ENCODE measurements at regions not wholly inside any gene's neighbourhood (a gene's known extent, or its start where the extent isn't known, plus 50 kb on each side); places are given as distances from the start of the nearest gene placed in this dataset.

GRCh38 chr10:81303656-81304055 lies 571.3 kb upstream of the NRG3 start:
- Histone ChIP-seq H3K36me3 (ENCODE audit: insufficient read depth, low read length) (no peaks in the 10 kb centered on the region), H3K79me2 (ENCODE audit: insufficient read depth, low read length) (no peaks in the 10 kb centered on the region), H3K4me2 (ENCODE audit: low read length) (no peak overlapping the region), H3K4me3 (ENCODE audit: insufficient read depth, low read depth, low read length) (no peak overlapping the region), H3K9me3 (ENCODE audit: insufficient read depth, low read depth, low read length) (no peaks in the 10 kb centered on the region), H2AFZ (ENCODE audit: low read depth, low read length) (no peak overlapping the region), H3K27me3 (ENCODE audit: insufficient read depth, low read length) (no peaks in the 10 kb centered on the region), H4K20me1 (ENCODE audit: insufficient read depth, low read length) (no peaks in the 10 kb centered on the region), H3K4me1 (ENCODE audit: insufficient read depth, low read length) (no peaks in the 10 kb centered on the region), H3K9ac (ENCODE audit: low read length) (no peak overlapping the region), H3K27ac (ENCODE audit: low read depth, low read length) (no peak overlapping the region)
- H3K4me1 Mint-ChIP-seq (ENCODE audit: low read depth, unreplicated experiment), result peaks cover 6% of the 10 kb centered on the region
- H3K36me3 Mint-ChIP-seq (ENCODE audit: low read depth, unreplicated experiment), result no peaks in the 10 kb centered on the region
- FAIRE-seq, result no peak
- H3K27me3 Mint-ChIP-seq (ENCODE audit: low read depth, unreplicated experiment), result no peaks in the 10 kb centered on the region
- no peak for DNase-seq (ENCODE audit: low read depth)
- TF ChIP-seq EZH2 (IDR thresholded peaks at IDR 0.05; ENCODE audit: insufficient read depth, low read length) (no peak), CTCF (IDR thresholded peaks at IDR 0.05; ENCODE audit: insufficient read depth, low read depth, low read length) (no peak)
- peak overlapping the region; percentile 19 for H3K27ac Mint-ChIP-seq (ENCODE audit: unreplicated experiment)
- no peak overlapping the region for H3K4me3 Mint-ChIP-seq (ENCODE audit: unreplicated experiment)
- no peaks in the 10 kb centered on the region for H3K9me3 Mint-ChIP-seq (ENCODE audit: unreplicated experiment)

- Histone ChIP-seq H3K9me3 (ENCODE audit: insufficient read depth, low read depth, low read length) (no peaks in the 10 kb centered on the region), H3K79me2 (ENCODE audit: insufficient read depth, low read length) (no peaks in the 10 kb centered on the region), H3K27me3 (ENCODE audit: insufficient read depth, low read length) (no peaks in the 10 kb centered on the region), H3K4me1 (ENCODE audit: insufficient read depth, low read length) (no peaks in the 10 kb centered on the region), H3K27ac (ENCODE audit: low read depth, low read length) (no peak overlapping the region), H3K4me2 (ENCODE audit: low read length) (no peak overlapping the region), H4K20me1 (ENCODE audit: insufficient read depth, low read length) (no peaks in the 10 kb centered on the region), H2AFZ (ENCODE audit: low read depth, low read length) (no peak overlapping the region), H3K9ac (ENCODE audit: low read length) (no peak overlapping the region), H3K4me3 (ENCODE audit: insufficient read depth, low read depth, low read length) (no peak overlapping the region), H3K36me3 (ENCODE audit: insufficient read depth, low read length) (no peaks in the 10 kb centered on the region)
- FAIRE-seq (no peak), DNase-seq (ENCODE audit: low read depth) (no peak)
- Mint-ChIP-seq H3K9me3 (ENCODE audit: unreplicated experiment) (no peaks in the 10 kb centered on the region), H3K36me3 (ENCODE audit: low read depth, unreplicated experiment) (no peaks in the 10 kb centered on the region), H3K4me1 (ENCODE audit: low read depth, unreplicated experiment) (peaks cover 9% of the 10 kb centered on the region), H3K27me3 (ENCODE audit: low read depth, unreplicated experiment) (no peaks in the 10 kb centered on the region), H3K27ac (ENCODE audit: unreplicated experiment) (peak overlapping the region; percentile 5), H3K4me3 (ENCODE audit: unreplicated experiment) (no peak overlapping the region)
- TF ChIP-seq CTCF (IDR thresholded peaks at IDR 0.05; ENCODE audit: insufficient read depth, low read depth, low read length) (no peak), EZH2 (IDR thresholded peaks at IDR 0.05; ENCODE audit: insufficient read depth, low read length) (no peak)
Measured at GRCh38 chr10:81306971-81307782, 567.8 kb upstream of the NRG3 start.

- Mint-ChIP-seq H3K4me1 (ENCODE audit: low read depth, unreplicated experiment) (peaks cover 5% of the 10 kb centered on the region), H3K36me3 (ENCODE audit: low read depth, unreplicated experiment) (no peaks in the 10 kb centered on the region)
- no peak for FAIRE-seq
Measured at GRCh38 chr10:81309041-81309552, 565.9 kb upstream of the NRG3 start.

More at GRCh38 chr10:81309041-81309552, 565.9 kb upstream of the NRG3 start:
- no peak for TF ChIP-seq CTCF (IDR thresholded peaks at IDR 0.05; ENCODE audit: insufficient read depth, low read depth, low read length)
- no peak for TF ChIP-seq EZH2 (IDR thresholded peaks at IDR 0.05; ENCODE audit: insufficient read depth, low read length)
- Mint-ChIP-seq H3K9me3 (ENCODE audit: unreplicated experiment) (no peaks in the 10 kb centered on the region), H3K4me3 (ENCODE audit: unreplicated experiment) (no peak overlapping the region), H3K27me3 (ENCODE audit: low read depth, unreplicated experiment) (no peaks in the 10 kb centered on the region), H3K27ac (ENCODE audit: unreplicated experiment) (no peak overlapping the region)
- Histone ChIP-seq H3K27me3 (ENCODE audit: insufficient read depth, low read length) (no peaks in the 10 kb centered on the region), H3K4me2 (ENCODE audit: low read length) (no peak overlapping the region), H3K9ac (ENCODE audit: low read length) (no peak overlapping the region), H3K79me2 (ENCODE audit: insufficient read depth, low read length) (no peaks in the 10 kb centered on the region), H3K36me3 (ENCODE audit: insufficient read depth, low read length) (no peaks in the 10 kb centered on the region), H2AFZ (ENCODE audit: low read depth, low read length) (no peak overlapping the region), H4K20me1 (ENCODE audit: insufficient read depth, low read length) (no peaks in the 10 kb centered on the region), H3K9me3 (ENCODE audit: insufficient read depth, low read depth, low read length) (no peaks in the 10 kb centered on the region), H3K27ac (ENCODE audit: low read depth, low read length) (no peak overlapping the region), H3K4me3 (ENCODE audit: insufficient read depth, low read depth, low read length) (no peak overlapping the region), H3K4me1 (ENCODE audit: insufficient read depth, low read length) (no peaks in the 10 kb centered on the region)
- no peak for DNase-seq (ENCODE audit: low read depth)

All from astrocyte (in vitro differentiated cells and primary cell).